Lung (tissue), 11 donors: ENCODE measurements at regions not wholly inside any gene's neighbourhood (a gene's known extent, or its start where the extent isn't known, plus 50 kb on each side); places are given as distances from the start of the nearest gene placed in this dataset.
"Not testable (repeated sequence)": the region's sequence is repeated elsewhere in the genome, so short reads cannot be mapped to it uniquely, and the experiment has no call there.

Experiments used
- ATAC-seq: fragments of 200-7000 bp; cut with Tn5 transposase; one replicate; pipeline ENCODE4 v1.9.1; 2020; ENCODE audit warnings: moderate number of reproducible peaks; ENCODE audit not compliant: insufficient read depth, low FRiP score
- DNase-seq, 3 donors: peaks; one replicate each; pipeline ENCODE4 v3.0.0-alpha.2; 2013 to 2017
- H3K27ac ChIP-seq, 2 donors: one replicate each; pipeline ENCODE4 v1.5.1; 2013; ENCODE audit warnings: mild to moderate bottlenecking in 2 of 2, moderate library complexity in 2 of 2, control low read depth in 1 of 2, inconsistent platforms in 1 of 2, low read depth in 1 of 2, low read length in 1 of 2
- H3K27me3 ChIP-seq, 3 donors: one replicate each; pipeline ENCODE4 v1.5.1; 2013; ENCODE audit warnings: low read length in 2 of 3; ENCODE audit not compliant: control insufficient read depth in 3 of 3, insufficient read depth in 3 of 3
- H3K36me3 ChIP-seq, 4 donors: one replicate each; pipeline ENCODE4 v1.5.1; 2013; ENCODE audit warnings: low read length in 4 of 4, mild to moderate bottlenecking in 1 of 4, moderate library complexity in 1 of 4; ENCODE audit not compliant: control insufficient read depth in 4 of 4, insufficient read depth in 4 of 4
- H3K4me1 ChIP-seq, 5 donors: one replicate each; pipeline ENCODE4 v1.5.1; 2013; ENCODE audit warnings: low read length in 5 of 5, mild to moderate bottlenecking in 2 of 5, moderate library complexity in 1 of 5; ENCODE audit not compliant: control insufficient read depth in 5 of 5, insufficient read depth in 5 of 5
- H3K4me3 ChIP-seq: one replicate; pipeline ENCODE4 v1.5.1; 2013; ENCODE audit warnings: mild to moderate bottlenecking, control low read depth, moderate library complexity
- H3K9ac ChIP-seq, 2 donors: one replicate each; pipeline ENCODE4 v1.5.1; 2013; ENCODE audit warnings: low read length in 2 of 2, control low read depth in 1 of 2; ENCODE audit not compliant: insufficient read depth in 1 of 2
- H3K9me3 ChIP-seq, 4 donors: one replicate each; pipeline ENCODE4 v1.5.1; 2013; ENCODE audit warnings: low read length in 3 of 4, mild to moderate bottlenecking in 1 of 4, moderate library complexity in 1 of 4; ENCODE audit not compliant: control insufficient read depth in 4 of 4, insufficient read depth in 3 of 4
- WGBS, 2 donors: extraction: QIAGEN DNeasy Blood & Tissue Kit; methylation state at CpG; one replicate each; pipeline ENCODE4 v1.1.7; 2013; 5-methylcytosine and 5-hydroxymethylcytosine counted together
- TF ChIP-seq, protein P1 (sequence below): IDR thresholded peaks from 2 replicates; pipeline ENCODE4 v1.5.1; 2012; ENCODE audit warnings: mild to moderate bottlenecking; ENCODE audit errors: control extremely low read depth, extremely low read depth
- donor health status: control.
- donor health status: control.
- donor health status: Bipolar disorder and iron deficiency.
- donor health status: healthy.
- donor health status: DM: yes; HTN: yes; CAD: no.

DNA sequence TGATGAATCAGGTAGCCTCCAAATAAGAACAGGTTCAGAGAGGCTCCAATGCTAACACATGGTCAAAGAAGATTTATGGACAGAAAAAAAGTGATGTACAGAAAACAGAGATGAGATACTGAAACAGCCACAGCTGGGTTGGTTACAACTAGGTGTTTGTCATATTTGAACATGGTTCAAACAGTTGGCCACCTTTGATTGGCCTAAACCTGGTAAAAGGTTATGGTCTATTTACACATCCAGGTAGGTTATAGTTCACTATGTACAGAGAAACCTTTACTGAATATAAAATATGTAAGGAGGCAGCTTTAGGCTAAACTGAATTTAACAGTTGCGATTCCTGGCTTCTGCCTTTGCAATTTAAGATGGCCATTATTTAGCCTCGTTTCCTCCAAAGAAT, 134.0 kb upstream of the ZNF366 start:
- ATAC-seq (no peak), DNase-seq (no peak)
- Histone ChIP-seq H3K9ac (no peak overlapping the region), H3K27me3 (no peaks in the 10 kb centered on the region), H3K36me3 (no peaks in the 10 kb centered on the region), H3K4me1 (no peaks in the 10 kb centered on the region), H3K4me3 (no peak overlapping the region), H3K9me3 (no peaks in the 10 kb centered on the region), H3K27ac (no peak overlapping the region)
- WGBS, 2 donors = 90 to 93% methylated on average over 2 of the region's 2 CpGs
- TF ChIP-seq, protein P1, sequence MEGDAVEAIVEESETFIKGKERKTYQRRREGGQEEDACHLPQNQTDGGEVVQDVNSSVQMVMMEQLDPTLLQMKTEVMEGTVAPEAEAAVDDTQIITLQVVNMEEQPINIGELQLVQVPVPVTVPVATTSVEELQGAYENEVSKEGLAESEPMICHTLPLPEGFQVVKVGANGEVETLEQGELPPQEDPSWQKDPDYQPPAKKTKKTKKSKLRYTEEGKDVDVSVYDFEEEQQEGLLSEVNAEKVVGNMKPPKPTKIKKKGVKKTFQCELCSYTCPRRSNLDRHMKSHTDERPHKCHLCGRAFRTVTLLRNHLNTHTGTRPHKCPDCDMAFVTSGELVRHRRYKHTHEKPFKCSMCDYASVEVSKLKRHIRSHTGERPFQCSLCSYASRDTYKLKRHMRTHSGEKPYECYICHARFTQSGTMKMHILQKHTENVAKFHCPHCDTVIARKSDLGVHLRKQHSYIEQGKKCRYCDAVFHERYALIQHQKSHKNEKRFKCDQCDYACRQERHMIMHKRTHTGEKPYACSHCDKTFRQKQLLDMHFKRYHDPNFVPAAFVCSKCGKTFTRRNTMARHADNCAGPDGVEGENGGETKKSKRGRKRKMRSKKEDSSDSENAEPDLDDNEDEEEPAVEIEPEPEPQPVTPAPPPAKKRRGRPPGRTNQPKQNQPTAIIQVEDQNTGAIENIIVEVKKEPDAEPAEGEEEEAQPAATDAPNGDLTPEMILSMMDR = no peak

DNA sequence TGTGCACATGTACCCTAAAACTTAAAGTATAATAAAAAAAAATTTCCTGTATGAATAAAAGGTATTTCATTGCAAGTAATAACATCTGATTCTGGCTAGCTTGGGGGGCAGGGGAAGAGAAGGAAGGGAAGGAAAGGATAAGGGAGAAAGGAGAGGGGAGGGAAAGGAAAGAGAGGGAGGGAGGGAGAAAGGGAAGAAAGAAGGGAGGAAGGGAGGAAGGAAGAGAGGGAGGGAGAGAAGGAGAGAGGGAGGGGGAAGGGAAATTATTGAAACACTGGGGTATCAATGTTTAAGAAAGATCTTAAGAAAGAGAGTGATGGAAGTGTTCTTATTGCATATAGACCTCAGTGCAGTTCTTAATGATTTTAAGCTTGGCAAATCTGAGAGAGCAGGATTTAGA, 129.8 kb upstream of the ZNF366 start:
- DNase-seq = no peak
- no peak for ATAC-seq
- Histone ChIP-seq H3K27ac (no peak overlapping the region), H3K4me1 (peaks cover 0 to 19% (median 0%) of the 10 kb centered on the region in 5 donors), H3K9me3 (no peaks in the 10 kb centered on the region), H3K9ac (no peak overlapping the region), H3K36me3 (no peaks in the 10 kb centered on the region), H3K4me3 (no peak overlapping the region), H3K27me3 (no peaks in the 10 kb centered on the region)
- TF ChIP-seq, protein P1 = no peak

DNA sequence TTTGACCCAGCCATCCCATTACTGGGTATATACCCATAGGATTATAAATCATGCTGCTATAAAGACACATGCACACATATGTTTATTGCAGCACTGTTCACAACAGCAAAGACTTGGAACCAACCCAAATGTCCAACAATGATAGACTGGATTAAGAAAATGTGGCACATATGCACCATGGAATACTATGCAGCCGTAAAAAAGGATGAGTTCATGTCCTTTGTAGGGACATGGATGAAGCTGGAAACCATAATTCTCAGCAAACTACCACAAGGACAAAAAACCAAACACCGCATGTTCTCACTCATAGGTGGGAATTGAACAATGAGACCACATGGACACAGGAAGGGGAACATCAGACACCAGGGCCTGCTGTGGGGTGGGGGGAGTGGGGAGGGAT, 129.4 kb upstream of the ZNF366 start:
- not testable (repeated sequence) for DNase-seq, H3K36me3 ChIP-seq, ATAC-seq, H3K9me3 ChIP-seq, H3K27ac ChIP-seq, H3K9ac ChIP-seq, H3K27me3 ChIP-seq, H3K4me3 ChIP-seq
- 92 to 99% methylated on average over 2 of the region's 2 CpGs for WGBS, 2 donors
- peaks cover 0 to 19% (median 0%) of the 10 kb centered on the region in 5 donors for H3K4me1 ChIP-seq

GRCh38 chr5:72634444-72634843, 127.2 kb upstream of the ZNF366 start:
- ATAC-seq (no peak), DNase-seq (no peak)
- TF ChIP-seq, protein P1 = no peak
- Histone ChIP-seq H3K9ac (no peak overlapping the region), H3K4me1 (peaks cover 0 to 19% (median 3%) of the 10 kb centered on the region in 5 donors), H3K4me3 (no peak overlapping the region), H3K9me3 (no peaks in the 10 kb centered on the region), H3K36me3 (no peaks in the 10 kb centered on the region), H3K27ac (no peak overlapping the region), H3K27me3 (no peaks in the 10 kb centered on the region)
- WGBS, 2 donors = 48 to 59% methylated on average over 2 of the region's 2 CpGs
